HEK293T (cell line): ENCODE measurements at regions not wholly inside any gene's neighbourhood (a gene's known extent, or its start where the extent isn't known, plus 50 kb on each side); places are given as distances from the start of the nearest gene placed in this dataset.

Source experiments
- CTCF ChIA-PET: fragments of 350-600 bp; formaldehyde crosslinking; extraction: SDS; loops from one replicate; lab custom pipeline; 2021; ENCODE audit warnings: antibody characterized with exemption, inconsistent platforms; lab: Yijun Ruan, JAX
- POLR2A ChIA-PET: fragments of 350-600 bp; formaldehyde crosslinking; extraction: SDS; loops from one replicate; lab custom pipeline; 2020; ENCODE audit warnings: antibody characterized with exemption, inconsistent platforms; lab: Yijun Ruan, JAX
- DNase-seq: peaks from one replicate; pipeline ENCODE4 v3.0.0; 2012; ENCODE audit warnings: mixed read lengths; ENCODE audit errors: extremely low spot score
- ARNT ChIP-seq: fragments of 450-650 bp; IDR thresholded peaks from 2 replicates; pipeline ENCODE4 v1.6.1; 2017; ENCODE audit warnings: mild to moderate bottlenecking
- BHLHE40 ChIP-seq: fragments of 450-650 bp; IDR thresholded peaks from 2 replicates; pipeline ENCODE4 v1.6.1; 2016; ENCODE audit warnings: mild to moderate bottlenecking, moderate library complexity, borderline replicate concordance
- CTBP1 ChIP-seq: fragments of 450-650 bp; IDR thresholded peaks from 2 replicates; pipeline ENCODE4 v1.6.1; 2016; ENCODE audit warnings: borderline replicate concordance
- ELF4 ChIP-seq: fragments of 450-650 bp; IDR thresholded peaks from 2 replicates; pipeline ENCODE4 v1.6.1; 2017; ENCODE audit warnings: antibody characterized with exemption
- FOXA1 ChIP-seq: fragments of 450-650 bp; IDR thresholded peaks from 2 replicates; pipeline ENCODE4 v1.6.1; 2016; ENCODE audit warnings: mild to moderate bottlenecking
- FOXK2 ChIP-seq: fragments of 450-650 bp; IDR thresholded peaks from 2 replicates; pipeline ENCODE4 v1.6.1; 2016; ENCODE audit warnings: mild to moderate bottlenecking
- FOXM1 ChIP-seq: fragments of 450-650 bp; IDR thresholded peaks from 2 replicates; pipeline ENCODE4 v1.6.1; 2017; ENCODE audit warnings: mild to moderate bottlenecking, borderline replicate concordance
- HDGF ChIP-seq: fragments of 450-650 bp; IDR thresholded peaks from 2 replicates; pipeline ENCODE4 v1.6.1; 2017; ENCODE audit warnings: antibody characterized with exemption, borderline replicate concordance
- L3MBTL2 ChIP-seq: fragments of 450-650 bp; conservative IDR thresholded peaks from 2 replicates; pipeline ENCODE4 v1.6.1; 2016; ENCODE audit warnings: mild to moderate bottlenecking
- LEF1 ChIP-seq: fragments of 450-650 bp; IDR thresholded peaks from 2 replicates; pipeline ENCODE4 v1.6.1; 2017; ENCODE audit warnings: mild to moderate bottlenecking, borderline replicate concordance
- NFRKB ChIP-seq: fragments of 450-650 bp; IDR thresholded peaks from 2 replicates; pipeline ENCODE4 v1.6.1; 2016; ENCODE audit warnings: mild to moderate bottlenecking, moderate library complexity
- SP1 ChIP-seq: fragments of 450-650 bp; IDR thresholded peaks from 2 replicates; pipeline ENCODE4 v1.6.1; 2017
- SUZ12 ChIP-seq: fragments of 450-650 bp; IDR thresholded peaks from 2 replicates; pipeline ENCODE4 v1.6.1; 2016; ENCODE audit warnings: mild to moderate bottlenecking
- TARDBP ChIP-seq: fragments of 450-650 bp; IDR thresholded peaks from 2 replicates; pipeline ENCODE4 v1.6.1; 2016
- ZNF384 ChIP-seq: fragments of 450-650 bp; IDR thresholded peaks from 2 replicates; pipeline ENCODE4 v1.6.1; 2016
- TF ChIP-seq, protein P1 (sequence below): fragments of 450-650 bp; IDR thresholded peaks from 2 replicates; pipeline ENCODE4 v1.6.1; 2016

GRCh38 chr7:79553811-79554555 is 100.5 kb upstream of the MAGI2 start:
- no peak for DNase-seq
- POLR2A ChIA-PET, result no interaction called here
- no peak for TF ChIP-seq CTBP1
- no peak for TF ChIP-seq HDGF
- TF ChIP-seq BHLHE40, result no peak
- no peak for TF ChIP-seq TARDBP
- TF ChIP-seq FOXM1, result no peak
- TF ChIP-seq FOXK2, result no peak
- TF ChIP-seq SUZ12, result no peak
- no peak for TF ChIP-seq L3MBTL2
- CTCF ChIA-PET, result no interaction called here

DNA sequence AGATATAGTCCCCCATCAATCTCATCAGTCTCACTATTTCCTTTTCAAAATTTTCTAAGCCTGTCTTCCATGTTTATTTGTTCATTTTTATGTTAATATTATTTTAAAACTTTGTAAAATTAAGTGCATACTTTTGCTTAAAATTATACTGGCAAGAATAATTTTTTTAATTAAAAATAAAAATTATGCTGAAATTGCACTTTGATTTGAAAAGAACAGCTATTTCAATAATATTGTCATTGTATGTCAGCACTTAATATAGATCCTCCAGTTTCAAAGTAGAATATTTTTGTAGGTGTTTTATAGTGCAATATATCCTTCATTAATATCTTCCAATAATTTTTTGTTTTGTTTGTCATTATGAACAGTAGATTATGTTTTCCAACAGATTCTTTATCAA is 99.0 kb upstream of the MAGI2 start:
- TF ChIP-seq TARDBP (no peak), ELF4 (no peak), ARNT (no peak), NFRKB (no peak), HDGF (no peak), SP1 (no peak), SUZ12 (no peak), FOXA1 (no peak), BHLHE40 (no peak), FOXM1 (no peak), LEF1 (no peak), FOXK2 (no peak), CTBP1 (no peak), ZNF384 (no peak), L3MBTL2 (no peak)
- TF ChIP-seq, protein P1, sequence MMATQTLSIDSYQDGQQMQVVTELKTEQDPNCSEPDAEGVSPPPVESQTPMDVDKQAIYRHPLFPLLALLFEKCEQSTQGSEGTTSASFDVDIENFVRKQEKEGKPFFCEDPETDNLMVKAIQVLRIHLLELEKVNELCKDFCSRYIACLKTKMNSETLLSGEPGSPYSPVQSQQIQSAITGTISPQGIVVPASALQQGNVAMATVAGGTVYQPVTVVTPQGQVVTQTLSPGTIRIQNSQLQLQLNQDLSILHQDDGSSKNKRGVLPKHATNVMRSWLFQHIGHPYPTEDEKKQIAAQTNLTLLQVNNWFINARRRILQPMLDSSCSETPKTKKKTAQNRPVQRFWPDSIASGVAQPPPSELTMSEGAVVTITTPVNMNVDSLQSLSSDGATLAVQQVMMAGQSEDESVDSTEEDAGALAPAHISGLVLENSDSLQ, result no peak
- ChIA-PET POLR2A (no interaction called here), CTCF (no interaction called here)
- no peak for DNase-seq

- POLR2A ChIA-PET, result no interaction called here
- no peak for DNase-seq
- CTCF ChIA-PET, result no interaction called here
- TF ChIP-seq LEF1 (no peak), FOXA1 (no peak), L3MBTL2 (no peak), ELF4 (no peak), SP1 (no peak), CTBP1 (no peak), BHLHE40 (no peak), NFRKB (no peak), ARNT (no peak), HDGF (no peak), FOXK2 (no peak), FOXM1 (no peak), ZNF384 (no peak), SUZ12 (no peak), TARDBP (no peak)
- TF ChIP-seq, protein P1, result no peak
Observed at GRCh38 chr7:79548727-79549126, 95.3 kb upstream of the MAGI2 start.

DNA sequence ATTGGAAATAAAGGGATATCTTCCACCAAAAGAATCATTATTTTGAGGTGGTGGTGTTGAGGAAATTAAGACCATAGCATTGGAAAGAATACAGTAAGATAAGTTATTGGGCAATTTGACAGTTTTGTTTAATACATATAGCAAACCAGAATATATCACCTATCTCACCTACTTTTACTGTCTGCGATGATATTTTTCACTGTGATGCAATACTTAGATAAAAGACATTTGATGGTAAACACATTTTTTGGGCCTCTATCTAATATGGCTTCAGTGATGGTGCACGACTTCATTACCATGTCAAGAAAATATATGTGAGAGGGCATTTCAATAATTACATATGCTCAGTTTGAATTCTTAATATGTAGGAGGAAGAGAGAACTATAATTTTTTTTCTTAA is 93.7 kb upstream of the MAGI2 start:
- TF ChIP-seq FOXK2, result no peak
- no peak for TF ChIP-seq LEF1
- no peak for TF ChIP-seq TARDBP
- no peak for TF ChIP-seq BHLHE40
- no peak for TF ChIP-seq FOXM1
- TF ChIP-seq CTBP1, result no peak
- no peak for TF ChIP-seq L3MBTL2
- POLR2A ChIA-PET, result no interaction called here
- DNase-seq, result no peak
- CTCF ChIA-PET, result no interaction called here

- TF ChIP-seq FOXM1 (no peak), SP1 (no peak), ARNT (no peak), FOXK2 (no peak), L3MBTL2 (no peak), CTBP1 (no peak), ZNF384 (no peak), FOXA1 (no peak), ELF4 (no peak), NFRKB (no peak), HDGF (no peak), TARDBP (no peak), LEF1 (no peak), SUZ12 (no peak), BHLHE40 (no peak)
- TF ChIP-seq, protein P1, result no peak
- POLR2A ChIA-PET, result no interaction called here
- no peak for DNase-seq
- CTCF ChIA-PET, result no interaction called here
Observed at GRCh38 chr7:79540592-79540991, 87.1 kb upstream of the MAGI2 start.

GRCh38 chr7:79534128-79534527 is 80.7 kb upstream of the MAGI2 start:
- DNase-seq, result no peak
- ChIA-PET CTCF (no interaction called here), POLR2A (no interaction called here)
- TF ChIP-seq FOXM1 (no peak), FOXK2 (no peak), CTBP1 (no peak), HDGF (no peak), L3MBTL2 (no peak), ARNT (no peak), LEF1 (no peak), ELF4 (no peak), NFRKB (no peak), SP1 (no peak), SUZ12 (no peak)
